HG03442 (cell line): ENCODE measurements at regions not wholly inside any gene's neighbourhood (a gene's known extent, or its start where the extent isn't known, plus 50 kb on each side); places are given as distances from the start of the nearest gene placed in this dataset.

Experiments
- ATAC-seq: cut with Tn5 transposase; IDR thresholded peaks from one replicate; pipeline ENCODE4 v1.9.1; 2021; ENCODE audit warnings: mild to moderate bottlenecking, moderate library complexity; ENCODE audit not compliant: unreplicated experiment

GRCh38 chr2:191512874-191513273 lies 165.1 kb upstream of the NABP1 start:
- ATAC-seq: no peak

- ATAC-seq: no peak
Measured at GRCh38 chr2:191514613-191515012, 163.3 kb upstream of the NABP1 start.

GRCh38 chr2:191515551-191515950 lies 162.4 kb upstream of the NABP1 start:
- ATAC-seq: no peak

GRCh38 chr2:191516260-191516659 lies 161.7 kb upstream of the NABP1 start:
- no peak for ATAC-seq

GRCh38 chr2:191521608-191522208 lies 156.2 kb upstream of the NABP1 start:
- ATAC-seq: no peak

GRCh38 chr2:191522478-191523120 lies 155.3 kb upstream of the NABP1 start:
- no peak for ATAC-seq

GRCh38 chr2:191526091-191526490 lies 151.8 kb upstream of the NABP1 start:
- no peak for ATAC-seq

- no peak for ATAC-seq
Measured at GRCh38 chr2:191526536-191526935, 151.4 kb upstream of the NABP1 start.

- ATAC-seq: no peak
Measured at GRCh38 chr2:191526953-191527556, 150.9 kb upstream of the NABP1 start.

- no peak for ATAC-seq
Measured at GRCh38 chr2:191530618-191531017, 147.3 kb upstream of the NABP1 start.

GRCh38 chr2:191533693-191534180 lies 144.2 kb upstream of the NABP1 start:
- no peak for ATAC-seq

- ATAC-seq: no peak
Measured at GRCh38 chr2:191537921-191538320, 140.0 kb upstream of the NABP1 start.

- no peak for ATAC-seq
Measured at GRCh38 chr2:191538334-191538903, 139.5 kb upstream of the NABP1 start.

- no peak for ATAC-seq
Measured at GRCh38 chr2:191539068-191539467, 138.9 kb upstream of the NABP1 start.

GRCh38 chr2:191540681-191541080 lies 137.3 kb upstream of the NABP1 start:
- no peak for ATAC-seq

GRCh38 chr2:191543708-191544107 lies 134.2 kb upstream of the NABP1 start:
- ATAC-seq: no peak

- no peak for ATAC-seq
Measured at GRCh38 chr2:191544461-191545062, 133.4 kb upstream of the NABP1 start.

GRCh38 chr2:191545361-191545760 lies 132.6 kb upstream of the NABP1 start:
- ATAC-seq: no peak

- no peak for ATAC-seq
Measured at GRCh38 chr2:191552066-191552465, 125.9 kb upstream of the NABP1 start.

- ATAC-seq: no peak
Measured at GRCh38 chr2:191554240-191554639, 123.7 kb upstream of the NABP1 start.

GRCh38 chr2:191555092-191555742 lies 122.7 kb upstream of the NABP1 start:
- peak; percentile 92 for ATAC-seq
